ENCODE measurements at regions not wholly inside any gene's neighbourhood (a gene's known extent, or its start where the extent isn't known, plus 50 kb on each side); places are given as distances from the start of the nearest gene placed in this dataset.

DNA sequence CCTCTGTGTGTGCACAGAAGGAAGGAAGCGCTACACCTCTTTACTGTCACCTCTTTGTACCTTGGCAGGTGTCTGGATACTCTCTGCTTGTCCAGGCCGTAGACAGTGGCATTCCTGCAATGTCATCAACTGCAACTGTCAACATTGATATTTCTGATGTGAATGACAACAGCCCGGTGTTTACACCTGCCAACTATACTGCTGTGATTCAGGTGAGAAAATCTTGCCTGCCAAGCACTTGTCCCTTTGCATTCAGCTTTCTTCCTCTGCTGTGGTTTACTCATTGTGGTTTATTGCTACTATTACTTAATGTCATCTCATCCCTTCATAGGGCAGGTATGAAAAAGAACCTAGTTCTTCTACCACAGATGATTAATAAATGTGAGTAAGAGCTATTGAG, 131.9 kb upstream of the MTNR1B start:
- H4K20me1 ChIP-seq (ENCODE audit: low read depth, low read length), result no peaks in the 10 kb centered on the region
- H3K4me3 ChIP-seq (ENCODE audit: insufficient read depth, low read length, poor library complexity, severe bottlenecking), result no peak overlapping the region

DNA sequence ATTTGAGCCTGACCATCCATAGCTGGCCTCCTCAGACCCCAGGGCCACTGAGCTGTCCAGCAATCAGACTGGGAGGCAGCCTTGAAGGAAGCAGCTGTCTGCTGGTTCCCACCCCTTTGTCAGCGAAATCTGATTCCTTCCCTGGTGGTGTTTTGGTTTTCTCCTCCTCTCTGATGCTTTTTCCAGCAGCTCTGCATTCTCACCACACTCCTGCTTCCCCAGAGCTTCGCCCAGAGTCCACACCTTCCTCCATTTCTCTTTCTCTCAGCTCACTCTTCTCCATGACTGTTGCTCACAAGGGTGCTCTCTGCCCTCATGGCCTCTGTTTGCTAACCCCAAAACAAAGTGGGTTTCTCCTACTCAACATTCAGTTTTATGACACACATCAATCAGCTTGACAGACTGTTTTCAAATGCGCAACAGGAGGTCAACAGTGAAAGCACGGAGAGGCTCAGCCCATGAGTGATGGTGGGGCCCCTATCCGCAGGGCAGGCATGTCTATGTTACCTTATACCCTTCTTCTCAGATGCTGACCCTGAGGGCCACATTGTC, 130.6 kb upstream of the MTNR1B start:
- no peaks in the 10 kb centered on the region for H3K79me2 ChIP-seq (ENCODE audit: insufficient read depth, low read length)
- H3K4me3 ChIP-seq (ENCODE audit: insufficient read depth, low read length, poor library complexity, severe bottlenecking), result no peak overlapping the region
- no peak overlapping the region for H3K9ac ChIP-seq (ENCODE audit: low read length)
- no peaks in the 10 kb centered on the region for H3K36me3 ChIP-seq (ENCODE audit: low read length)
- H4K20me1 ChIP-seq (ENCODE audit: low read depth, low read length), result no peaks in the 10 kb centered on the region
- no peak overlapping the region for H3K27ac ChIP-seq (ENCODE audit: low read depth, low read length)
- no peak for TF ChIP-seq EZH2phosphoT487 (conservative IDR thresholded peaks at IDR 0.05; ENCODE audit: low read length)
- TF ChIP-seq, protein P1, sequence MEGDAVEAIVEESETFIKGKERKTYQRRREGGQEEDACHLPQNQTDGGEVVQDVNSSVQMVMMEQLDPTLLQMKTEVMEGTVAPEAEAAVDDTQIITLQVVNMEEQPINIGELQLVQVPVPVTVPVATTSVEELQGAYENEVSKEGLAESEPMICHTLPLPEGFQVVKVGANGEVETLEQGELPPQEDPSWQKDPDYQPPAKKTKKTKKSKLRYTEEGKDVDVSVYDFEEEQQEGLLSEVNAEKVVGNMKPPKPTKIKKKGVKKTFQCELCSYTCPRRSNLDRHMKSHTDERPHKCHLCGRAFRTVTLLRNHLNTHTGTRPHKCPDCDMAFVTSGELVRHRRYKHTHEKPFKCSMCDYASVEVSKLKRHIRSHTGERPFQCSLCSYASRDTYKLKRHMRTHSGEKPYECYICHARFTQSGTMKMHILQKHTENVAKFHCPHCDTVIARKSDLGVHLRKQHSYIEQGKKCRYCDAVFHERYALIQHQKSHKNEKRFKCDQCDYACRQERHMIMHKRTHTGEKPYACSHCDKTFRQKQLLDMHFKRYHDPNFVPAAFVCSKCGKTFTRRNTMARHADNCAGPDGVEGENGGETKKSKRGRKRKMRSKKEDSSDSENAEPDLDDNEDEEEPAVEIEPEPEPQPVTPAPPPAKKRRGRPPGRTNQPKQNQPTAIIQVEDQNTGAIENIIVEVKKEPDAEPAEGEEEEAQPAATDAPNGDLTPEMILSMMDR (IDR thresholded peaks at IDR 0.05; ENCODE audit: insufficient read depth, low read length, poor library complexity, severe bottlenecking), result no peak
- H2AFZ ChIP-seq (ENCODE audit: low read depth, low read length, severe bottlenecking), result no peak overlapping the region
- no peaks in the 10 kb centered on the region for H3K9me3 ChIP-seq (ENCODE audit: insufficient read depth, low read length)
- no peaks in the 10 kb centered on the region for H3K9me2 ChIP-seq (replicated peaks; ENCODE audit: insufficient read depth, low read length)
- H3K27me3 ChIP-seq (ENCODE audit: low read length), result no peaks in the 10 kb centered on the region
- H3F3A ChIP-seq (ENCODE audit: insufficient read depth), result no peaks in the 10 kb centered on the region
- no peak overlapping the region for H3K4me2 ChIP-seq (ENCODE audit: low read depth, low read length, poor library complexity, severe bottlenecking)

More for the DNA sequence above, 131.9 kb upstream of the MTNR1B start:
- H3K9ac ChIP-seq (ENCODE audit: low read length), result no peak overlapping the region
- H2AFZ ChIP-seq (ENCODE audit: low read depth, low read length, severe bottlenecking), result no peak overlapping the region
- no peak overlapping the region for H3K4me2 ChIP-seq (ENCODE audit: low read depth, low read length, poor library complexity, severe bottlenecking)
- no peaks in the 10 kb centered on the region for H3K79me2 ChIP-seq (ENCODE audit: insufficient read depth, low read length)
- H3K27ac ChIP-seq (ENCODE audit: low read depth, low read length), result no peak overlapping the region
- no peaks in the 10 kb centered on the region for H3K27me3 ChIP-seq (ENCODE audit: low read length)
- H3F3A ChIP-seq (ENCODE audit: insufficient read depth), result no peaks in the 10 kb centered on the region
- no peaks in the 10 kb centered on the region for H3K9me3 ChIP-seq (ENCODE audit: insufficient read depth, low read length)
- TF ChIP-seq, protein P1 (IDR thresholded peaks at IDR 0.05; ENCODE audit: insufficient read depth, low read length, poor library complexity, severe bottlenecking), result no peak
- no peak for TF ChIP-seq EZH2phosphoT487 (conservative IDR thresholded peaks at IDR 0.05; ENCODE audit: low read length)
- no peaks in the 10 kb centered on the region for H3K9me2 ChIP-seq (replicated peaks; ENCODE audit: insufficient read depth, low read length)
- H3K36me3 ChIP-seq (ENCODE audit: low read length), result no peaks in the 10 kb centered on the region

DNA sequence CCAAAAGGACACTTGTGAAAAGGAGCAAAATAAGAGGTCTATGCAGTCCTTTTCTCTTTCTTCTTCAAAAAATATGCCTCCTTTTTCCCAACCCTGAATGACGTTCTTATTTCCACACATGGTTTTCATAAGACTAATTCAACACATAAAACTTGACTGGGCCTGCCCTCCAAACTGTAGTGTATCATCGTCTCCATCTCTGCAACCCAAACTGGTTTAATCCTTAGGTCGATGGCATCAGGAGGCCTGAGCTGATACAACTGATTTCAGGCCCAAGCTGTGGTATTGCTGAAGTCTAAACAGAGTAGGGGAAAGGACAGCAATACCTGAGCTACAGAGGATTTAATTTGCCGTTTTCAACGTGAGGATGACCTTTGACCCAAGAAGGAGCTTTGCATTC, 130.0 kb upstream of the MTNR1B start:
- Histone ChIP-seq H3K4me2 (ENCODE audit: low read depth, low read length, poor library complexity, severe bottlenecking) (no peak overlapping the region), H3K4me3 (ENCODE audit: insufficient read depth, low read length, poor library complexity, severe bottlenecking) (no peak overlapping the region), H3K9me2 (replicated peaks; ENCODE audit: insufficient read depth, low read length) (no peaks in the 10 kb centered on the region), H3K27ac (ENCODE audit: low read depth, low read length) (no peak overlapping the region), H3F3A (ENCODE audit: insufficient read depth) (no peaks in the 10 kb centered on the region), H2AFZ (ENCODE audit: low read depth, low read length, severe bottlenecking) (no peak overlapping the region), H3K27me3 (ENCODE audit: low read length) (no peaks in the 10 kb centered on the region), H4K20me1 (ENCODE audit: low read depth, low read length) (no peaks in the 10 kb centered on the region), H3K9ac (ENCODE audit: low read length) (no peak overlapping the region), H3K9me3 (ENCODE audit: insufficient read depth, low read length) (no peaks in the 10 kb centered on the region), H3K79me2 (ENCODE audit: insufficient read depth, low read length) (no peaks in the 10 kb centered on the region), H3K36me3 (ENCODE audit: low read length) (no peaks in the 10 kb centered on the region)
- TF ChIP-seq, protein P1 (IDR thresholded peaks at IDR 0.05; ENCODE audit: insufficient read depth, low read length, poor library complexity, severe bottlenecking), result no peak
- no peak for TF ChIP-seq EZH2phosphoT487 (conservative IDR thresholded peaks at IDR 0.05; ENCODE audit: low read length)

Data from SU-DHL-6 (cell line).